GM12878 (cell line): ENCODE measurements at regions not wholly inside any gene's neighbourhood (a gene's known extent, or its start where the extent isn't known, plus 50 kb on each side); places are given as distances from the start of the nearest gene placed in this dataset.

ENCODE experiments used
- BACH1 ChIP-seq: fragments of 450-650 bp; IDR thresholded peaks from 2 replicates; pipeline ENCODE4 v1.6.1; 2017; ENCODE audit warnings: mild to moderate bottlenecking, borderline replicate concordance
- CEBPB ChIP-seq, 2 experiments: fragments of 150-350 bp in 1 of 2; IDR thresholded peaks; 2 replicates each; pipeline ENCODE4 v1.6.1; 2012 to 2014; ENCODE audit warnings: low read depth in 2 of 2, low read length in 2 of 2, borderline replicate concordance in 1 of 2, inconsistent platforms in 1 of 2
- EZH2 ChIP-seq: IDR thresholded peaks from 2 replicates; pipeline ENCODE4 v1.6.1; 2012; ENCODE audit warnings: low read depth, mild to moderate bottlenecking, control low read depth, inconsistent platforms, low read length, borderline replicate concordance; ENCODE audit not compliant: control insufficient read depth
- MYC ChIP-seq: IDR thresholded peaks from 2 replicates; pipeline ENCODE4 v1.6.1; 2011; ENCODE audit warnings: mild to moderate bottlenecking, low read length, moderate library complexity, inconsistent platforms; ENCODE audit not compliant: insufficient read depth, insufficient replicate concordance, insufficient read length, severe bottlenecking
- POLR2A ChIP-seq: IDR thresholded peaks from 2 replicates; pipeline ENCODE4 v1.6.1; 2011; ENCODE audit warnings: low read depth, mild to moderate bottlenecking, low read length
- RFX5 ChIP-seq: IDR thresholded peaks from 2 replicates; pipeline ENCODE4 v1.6.1; 2011; ENCODE audit warnings: low read depth, low read length, improper control_type of control experiment
- TCF7 ChIP-seq: IDR thresholded peaks from 2 replicates; pipeline ENCODE4 v1.6.1; 2014; ENCODE audit warnings: antibody characterized with exemption, borderline replicate concordance
- YY1 ChIP-seq: IDR thresholded peaks from 2 replicates; pipeline ENCODE4 v1.6.1; 2011; ENCODE audit warnings: low read depth, mild to moderate bottlenecking, low read length
- ZNF217 ChIP-seq: fragments of 450-650 bp; IDR thresholded peaks from 2 replicates; pipeline ENCODE4 v1.6.1; 2017; ENCODE audit warnings: antibody characterized with exemption, mild to moderate bottlenecking
- TF ChIP-seq, protein P1 (sequence below): fragments of 450-650 bp; conservative IDR thresholded peaks from 2 replicates; pipeline ENCODE4 v1.6.1; 2017; ENCODE audit warnings: mild to moderate bottlenecking, moderate library complexity
- TF ChIP-seq, protein P2 (sequence below), 3 experiments: IDR thresholded peaks in 2 of 3; conservative IDR thresholded peaks in 1 of 3; 2 replicates each; pipeline ENCODE4 v1.5.1; 2011; ENCODE audit warnings: low read depth in 3 of 3, low read length in 3 of 3, mild to moderate bottlenecking in 3 of 3, control low read depth in 2 of 3, moderate library complexity in 2 of 3, inconsistent platforms in 1 of 3, mixed read lengths in 1 of 3; ENCODE audit not compliant: control insufficient read depth in 2 of 3, insufficient read depth in 1 of 3; ENCODE audit errors: extremely low read depth in 1 of 3
- TF ChIP-seq, protein P3 (sequence below): IDR thresholded peaks from 2 replicates; pipeline ENCODE4 v1.6.1; 2012; ENCODE audit warnings: low read length, inconsistent platforms

DNA sequence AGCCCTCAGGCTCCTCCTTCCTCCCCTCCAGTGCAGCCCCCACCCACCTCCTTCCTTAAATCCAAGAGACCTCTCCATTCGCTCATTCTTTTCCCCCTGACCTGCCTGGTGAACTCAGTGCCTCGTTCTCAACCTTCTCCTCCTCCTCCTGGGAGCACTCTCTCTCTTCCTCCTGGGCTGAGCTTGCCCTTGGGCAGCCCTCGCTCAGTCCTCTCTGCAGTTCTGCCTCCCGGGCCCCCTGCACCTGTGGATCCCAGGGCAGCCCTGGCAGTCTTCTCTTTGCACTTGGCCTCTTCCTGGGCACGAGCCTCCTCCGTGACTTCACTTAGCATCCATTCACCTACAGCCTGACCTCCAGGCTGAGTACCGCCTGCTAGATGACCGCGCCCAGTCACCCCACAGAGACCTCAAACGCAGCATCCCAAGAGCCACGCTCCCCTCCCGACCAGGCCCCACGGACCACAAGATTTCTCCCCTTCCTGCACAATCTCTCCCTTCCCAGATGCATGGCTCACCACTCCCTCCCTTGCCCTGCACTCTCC is 58.9 kb upstream of the ID2 start:
- TF ChIP-seq YY1 (no peak), CEBPB (IDR thresholded peaks at IDR 0.05; ENCODE audit: borderline replicate concordance in 1 of 2, low read depth in 2 of 2, low read length in 2 of 2) (no peak), POLR2A (no peak), RFX5 (no peak), EZH2 (no peak), ZNF217 (no peak), BACH1 (no peak), MYC (no peak), TCF7 (no peak)
- TF ChIP-seq, protein P1, sequence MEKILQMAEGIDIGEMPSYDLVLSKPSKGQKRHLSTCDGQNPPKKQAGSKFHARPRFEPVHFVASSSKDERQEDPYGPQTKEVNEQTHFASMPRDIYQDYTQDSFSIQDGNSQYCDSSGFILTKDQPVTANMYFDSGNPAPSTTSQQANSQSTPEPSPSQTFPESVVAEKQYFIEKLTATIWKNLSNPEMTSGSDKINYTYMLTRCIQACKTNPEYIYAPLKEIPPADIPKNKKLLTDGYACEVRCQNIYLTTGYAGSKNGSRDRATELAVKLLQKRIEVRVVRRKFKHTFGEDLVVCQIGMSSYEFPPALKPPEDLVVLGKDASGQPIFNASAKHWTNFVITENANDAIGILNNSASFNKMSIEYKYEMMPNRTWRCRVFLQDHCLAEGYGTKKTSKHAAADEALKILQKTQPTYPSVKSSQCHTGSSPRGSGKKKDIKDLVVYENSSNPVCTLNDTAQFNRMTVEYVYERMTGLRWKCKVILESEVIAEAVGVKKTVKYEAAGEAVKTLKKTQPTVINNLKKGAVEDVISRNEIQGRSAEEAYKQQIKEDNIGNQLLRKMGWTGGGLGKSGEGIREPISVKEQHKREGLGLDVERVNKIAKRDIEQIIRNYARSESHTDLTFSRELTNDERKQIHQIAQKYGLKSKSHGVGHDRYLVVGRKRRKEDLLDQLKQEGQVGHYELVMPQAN: no peak
- TF ChIP-seq, protein P2, sequence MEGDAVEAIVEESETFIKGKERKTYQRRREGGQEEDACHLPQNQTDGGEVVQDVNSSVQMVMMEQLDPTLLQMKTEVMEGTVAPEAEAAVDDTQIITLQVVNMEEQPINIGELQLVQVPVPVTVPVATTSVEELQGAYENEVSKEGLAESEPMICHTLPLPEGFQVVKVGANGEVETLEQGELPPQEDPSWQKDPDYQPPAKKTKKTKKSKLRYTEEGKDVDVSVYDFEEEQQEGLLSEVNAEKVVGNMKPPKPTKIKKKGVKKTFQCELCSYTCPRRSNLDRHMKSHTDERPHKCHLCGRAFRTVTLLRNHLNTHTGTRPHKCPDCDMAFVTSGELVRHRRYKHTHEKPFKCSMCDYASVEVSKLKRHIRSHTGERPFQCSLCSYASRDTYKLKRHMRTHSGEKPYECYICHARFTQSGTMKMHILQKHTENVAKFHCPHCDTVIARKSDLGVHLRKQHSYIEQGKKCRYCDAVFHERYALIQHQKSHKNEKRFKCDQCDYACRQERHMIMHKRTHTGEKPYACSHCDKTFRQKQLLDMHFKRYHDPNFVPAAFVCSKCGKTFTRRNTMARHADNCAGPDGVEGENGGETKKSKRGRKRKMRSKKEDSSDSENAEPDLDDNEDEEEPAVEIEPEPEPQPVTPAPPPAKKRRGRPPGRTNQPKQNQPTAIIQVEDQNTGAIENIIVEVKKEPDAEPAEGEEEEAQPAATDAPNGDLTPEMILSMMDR (IDR thresholded peaks at IDR 0.05 in 2 of 3, conservative IDR thresholded peaks at IDR 0.05 in 1 of 3; ENCODE audit: control insufficient read depth in 2 of 3, extremely low read depth in 1 of 3, insufficient read depth in 1 of 3, low read depth in 3 of 3, low read length in 3 of 3): no peak
- TF ChIP-seq, protein P3, sequence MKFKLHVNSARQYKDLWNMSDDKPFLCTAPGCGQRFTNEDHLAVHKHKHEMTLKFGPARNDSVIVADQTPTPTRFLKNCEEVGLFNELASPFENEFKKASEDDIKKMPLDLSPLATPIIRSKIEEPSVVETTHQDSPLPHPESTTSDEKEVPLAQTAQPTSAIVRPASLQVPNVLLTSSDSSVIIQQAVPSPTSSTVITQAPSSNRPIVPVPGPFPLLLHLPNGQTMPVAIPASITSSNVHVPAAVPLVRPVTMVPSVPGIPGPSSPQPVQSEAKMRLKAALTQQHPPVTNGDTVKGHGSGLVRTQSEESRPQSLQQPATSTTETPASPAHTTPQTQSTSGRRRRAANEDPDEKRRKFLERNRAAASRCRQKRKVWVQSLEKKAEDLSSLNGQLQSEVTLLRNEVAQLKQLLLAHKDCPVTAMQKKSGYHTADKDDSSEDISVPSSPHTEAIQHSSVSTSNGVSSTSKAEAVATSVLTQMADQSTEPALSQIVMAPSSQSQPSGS: no peak
